HepG2 (cell line): ENCODE measurements at regions not wholly inside any gene's neighbourhood (a gene's known extent, or its start where the extent isn't known, plus 50 kb on each side); places are given as distances from the start of the nearest gene placed in this dataset.

Source experiments
- ATAC-seq: fragments of 200-7000 bp; cut with Tn5 transposase; 3 replicates; pipeline ENCODE4 v1.9.1; 2020; ENCODE audit warnings: mild to moderate bottlenecking, moderate library complexity
- BruUV-seq: library from RNA; stranded (reverse); fragments of 400-500 nt; replicated peaks from 2 replicates; lab custom pipeline; 2021; lab: Mats Ljungman, UMichigan
- CTCF ChIA-PET: fragments of 300-600 bp; formaldehyde crosslinking; extraction: SDS; loops from one replicate; lab custom pipeline; 2021; ENCODE audit warnings: low total read pairs, inconsistent platforms, low intra/inter-chr PET ratio; lab: Yijun Ruan, JAX
- POLR2A ChIA-PET: fragments of 350-600 bp; sonication (Branson Sonifier 250); formaldehyde crosslinking; loops from one replicate; lab custom pipeline; 2020; ENCODE audit warnings: antibody characterized with exemption, inconsistent platforms; lab: Yijun Ruan, JAX
- DNase-seq: peaks from one replicate; pipeline ENCODE4 v3.0.0-alpha.2; 2015; ENCODE audit warnings: low spot score
- FAIRE-seq: peaks from 3 replicates; lab custom pipeline; 2011; peaks lifted over from hg19 to GRCh38; lab: Jason Lieb, UNC
- H2AFZ ChIP-seq: one replicate; pipeline ENCODE4 v1.6.1; 2011; ENCODE audit warnings: low read length, inconsistent platforms
- H3K27ac ChIP-seq: fragments of 300-600 bp; 3 replicates; pipeline ENCODE4 v1.8.0; 2011; ENCODE audit warnings: mixed run types, mild to moderate bottlenecking, mixed read lengths, low read length, inconsistent platforms; ENCODE audit not compliant: insufficient read depth; ENCODE audit errors: extremely low read length
- H3K27me3 ChIP-seq, 2 experiments: fragments of 200-600 bp in 1 of 2; 2 replicates in 1 of 2; 3 replicates in 1 of 2; pipeline versions ENCODE4 v1.6.0 to v1.8.0; 2011; ENCODE audit warnings: low read length in 2 of 2, mild to moderate bottlenecking in 2 of 2, moderate library complexity in 2 of 2, inconsistent platforms in 1 of 2; ENCODE audit not compliant: insufficient read depth in 2 of 2, control insufficient read depth in 1 of 2
- H3K36me3 ChIP-seq, 2 experiments: fragments of 200-600 bp in 1 of 2; replicated peaks in 1 of 2; 2 replicates in 1 of 2; 3 replicates in 1 of 2; pipeline versions ENCODE4 v1.5.1 to v1.8.0; 2011; ENCODE audit warnings: low read length in 2 of 2, inconsistent platforms in 1 of 2; ENCODE audit not compliant: insufficient read depth in 2 of 2, control insufficient read depth in 1 of 2
- H3K4me1 ChIP-seq: 2 replicates; pipeline ENCODE4 v1.5.1; 2012; ENCODE audit warnings: low read length, inconsistent platforms; ENCODE audit not compliant: insufficient read depth
- H3K4me2 ChIP-seq: 2 replicates; pipeline ENCODE4 v1.6.0; 2011; ENCODE audit warnings: low read depth, low read length, inconsistent platforms
- H3K4me3 ChIP-seq, 3 experiments: fragments of 200-600 bp in 1 of 3; sonication (generic), shearing (Covaris generic) in 1 of 3; replicated peaks in 1 of 3; 2 replicates each; pipeline ENCODE4 v1.5.1; 2011 to 2016; ENCODE audit warnings: low read length in 3 of 3, inconsistent platforms in 2 of 3, low read depth in 2 of 3, mild to moderate bottlenecking in 2 of 3, control low read depth in 1 of 3, mixed read lengths in 1 of 3; ENCODE audit not compliant: insufficient read depth in 1 of 3
- H3K79me2 ChIP-seq: one replicate; pipeline ENCODE4 v1.6.1; 2011; ENCODE audit warnings: low read length, inconsistent platforms; ENCODE audit not compliant: insufficient read depth
- H3K9ac ChIP-seq: 2 replicates; pipeline ENCODE4 v1.6.0; 2011; ENCODE audit warnings: mild to moderate bottlenecking, low read depth, low read length, inconsistent platforms; ENCODE audit not compliant: insufficient read depth
- H3K9me3 ChIP-seq: 2 replicates; pipeline ENCODE4 v1.5.1; 2012; ENCODE audit warnings: mild to moderate bottlenecking, low read length
- H4K20me1 ChIP-seq: 2 replicates; pipeline ENCODE4 v1.6.0; 2011; ENCODE audit warnings: inconsistent platforms, mild to moderate bottlenecking, low read length, moderate library complexity; ENCODE audit not compliant: insufficient read depth
- AHR ChIP-seq: IDR thresholded peaks from 2 replicates; pipeline ENCODE4 v1.6.1; 2018; ENCODE audit warnings: missing genetic modification reagents, missing compliant biosample characterization
- EEA1 ChIP-seq: sonication (generic); formaldehyde crosslinking; IDR thresholded peaks from 2 replicates; pipeline ENCODE4 v1.5.1; 2020; ENCODE audit warnings: mild to moderate bottlenecking, missing genetic modification reagents, borderline replicate concordance
- HMGA1 ChIP-seq: sonication (generic); formaldehyde crosslinking; conservative IDR thresholded peaks from 2 replicates; pipeline ENCODE4 v1.4.0; 2020; ENCODE audit warnings: missing genetic modification reagents
- MED8 ChIP-seq: sonication (generic); formaldehyde crosslinking; IDR thresholded peaks from 2 replicates; pipeline ENCODE4 v1.8.1; 2023; ENCODE audit warnings: mild to moderate bottlenecking, missing genetic modification reagents; ENCODE audit not compliant: insufficient replicate concordance
- PHF20 ChIP-seq: sonication (generic); formaldehyde crosslinking; IDR thresholded peaks from 2 replicates; pipeline ENCODE4 v1.5.0; 2020; ENCODE audit warnings: mild to moderate bottlenecking, missing genetic modification reagents
- RELA ChIP-seq: sonication (generic); formaldehyde crosslinking; IDR thresholded peaks from 2 replicates; pipeline ENCODE4 v1.4.0; 2020; ENCODE audit warnings: missing genetic modification reagents
- ZNF253 ChIP-seq: sonication (generic); formaldehyde crosslinking; IDR thresholded peaks from 2 replicates; pipeline ENCODE4 v1.8.0; 2022; ENCODE audit warnings: mild to moderate bottlenecking, missing genetic modification reagents, borderline replicate concordance
- ZNF564 ChIP-seq: sonication (generic); formaldehyde crosslinking; IDR thresholded peaks from 2 replicates; pipeline ENCODE4 v1.8.1; 2023; ENCODE audit warnings: mild to moderate bottlenecking, missing genetic modification reagents
- ZNF83 ChIP-seq: sonication (generic); formaldehyde crosslinking; IDR thresholded peaks from 2 replicates; pipeline ENCODE4 v1.4.0; 2020; ENCODE audit warnings: missing genetic modification reagents, mild to moderate bottlenecking, borderline replicate concordance
- WGBS: methylation state at CpG from one replicate; pipeline ENCODE4 v1.1.6; 2017; ENCODE audit warnings: low lambda C conversion rate; 5-methylcytosine and 5-hydroxymethylcytosine counted together
- in situ Hi-C: cut with HindIII; loops from 2 replicates; pipeline ENCODE4 v1.10.0; 2017; ENCODE audit warnings: low pct_unique_long_range_greater_than_20kb; ENCODE audit not compliant: extremely low pct_ligation_motif_present
- intact Hi-C: fragments of 100-400 bp; cut with micrococcal nuclease; formaldehyde crosslinking; loops from one replicate; pipeline ENCODE4 v1.10.0; 2022; ENCODE audit not compliant: unreplicated experiment
- TF ChIP-seq, protein P1 (sequence below): sonication (generic); formaldehyde crosslinking; IDR thresholded peaks from 2 replicates; pipeline ENCODE4 v1.5.0; 2020; ENCODE audit warnings: missing genetic modification reagents

DNA sequence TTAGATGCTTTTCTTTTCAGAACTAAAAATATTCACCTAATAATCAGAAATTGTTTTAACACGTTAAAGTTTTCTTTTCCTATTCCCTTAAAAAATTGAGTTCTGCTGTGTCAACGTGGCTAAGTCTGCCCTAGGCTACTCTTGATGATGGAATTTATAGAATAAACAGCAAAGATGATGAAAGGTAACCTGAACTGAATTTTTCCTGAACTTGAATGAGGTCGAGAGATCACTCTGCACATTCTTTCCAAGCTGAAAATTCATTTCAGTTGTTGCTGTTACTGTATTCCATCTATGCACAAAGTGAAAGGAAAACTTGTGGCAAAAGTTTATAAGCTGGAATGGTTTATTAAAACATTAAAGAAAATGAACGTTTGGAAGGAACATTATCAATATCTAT, 245.9 kb upstream of the GIMD1 start:
- H2AFZ ChIP-seq: no peak overlapping the region
- no peak overlapping the region for H3K9ac ChIP-seq
- H3K9me3 ChIP-seq: no peaks in the 10 kb centered on the region; the same call in 1 of the 2 replicates
- DNase-seq (peak; percentile 5), FAIRE-seq (no peak)
- 5% methylated on average over 4 of the region's 4 CpGs for WGBS
- BruUV-seq: no TSS peak
- no peaks in the 10 kb centered on the region for H3K27me3 ChIP-seq
- H4K20me1 ChIP-seq: no peaks in the 10 kb centered on the region
- TF ChIP-seq RELA (CRISPR knock-in tag) (no peak), EEA1 (CRISPR knock-in tag) (no peak), ZNF564 (CRISPR knock-in tag) (no peak), ZNF253 (CRISPR knock-in tag) (no peak), ZNF83 (CRISPR knock-in tag) (no peak), HMGA1 (CRISPR knock-in tag) (no peak), MED8 (no peak), AHR (CRISPR knock-in tag) (no peak), PHF20 (CRISPR knock-in tag) (no peak)
- TF ChIP-seq, protein P1, sequence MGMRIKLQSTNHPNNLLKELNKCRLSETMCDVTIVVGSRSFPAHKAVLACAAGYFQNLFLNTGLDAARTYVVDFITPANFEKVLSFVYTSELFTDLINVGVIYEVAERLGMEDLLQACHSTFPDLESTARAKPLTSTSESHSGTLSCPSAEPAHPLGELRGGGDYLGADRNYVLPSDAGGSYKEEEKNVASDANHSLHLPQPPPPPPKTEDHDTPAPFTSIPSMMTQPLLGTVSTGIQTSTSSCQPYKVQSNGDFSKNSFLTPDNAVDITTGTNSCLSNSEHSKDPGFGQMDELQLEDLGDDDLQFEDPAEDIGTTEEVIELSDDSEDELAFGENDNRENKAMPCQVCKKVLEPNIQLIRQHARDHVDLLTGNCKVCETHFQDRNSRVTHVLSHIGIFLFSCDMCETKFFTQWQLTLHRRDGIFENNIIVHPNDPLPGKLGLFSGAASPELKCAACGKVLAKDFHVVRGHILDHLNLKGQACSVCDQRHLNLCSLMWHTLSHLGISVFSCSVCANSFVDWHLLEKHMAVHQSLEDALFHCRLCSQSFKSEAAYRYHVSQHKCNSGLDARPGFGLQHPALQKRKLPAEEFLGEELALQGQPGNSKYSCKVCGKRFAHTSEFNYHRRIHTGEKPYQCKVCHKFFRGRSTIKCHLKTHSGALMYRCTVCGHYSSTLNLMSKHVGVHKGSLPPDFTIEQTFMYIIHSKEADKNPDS (CRISPR knock-in tag): no peak
- TF ChIP-seq, all 625 proteins: peak for 0
- intact Hi-C loops: no loop called here
- Histone ChIP-seq H3K27ac (no peak overlapping the region), H3K36me3 (no peaks in the 10 kb centered on the region), H3K4me2 (no peak overlapping the region), H3K4me3 (no peak overlapping the region), H3K79me2 (no peaks in the 10 kb centered on the region), H3K4me1 (no peaks in the 10 kb centered on the region)
- ChIA-PET CTCF (no interaction called here), POLR2A (no interaction called here)
- in situ Hi-C loops: no loop called here
- ATAC-seq: no peak
